Loucy (cell line): ENCODE measurements at regions not wholly inside any gene's neighbourhood (a gene's known extent, or its start where the extent isn't known, plus 50 kb on each side); places are given as distances from the start of the nearest gene placed in this dataset.

ENCODE experiments used
- EZH2phosphoT487 ChIP-seq: fragments of 200-600 bp; IDR thresholded peaks from 2 replicates; pipeline ENCODE4 v1.6.1; 2018; ENCODE audit warnings: antibody characterized with exemption, mild to moderate bottlenecking, moderate library complexity, borderline replicate concordance
- TF ChIP-seq, protein P1 (sequence below): fragments of 200-600 bp; sonication (generic); conservative IDR thresholded peaks from 2 replicates; pipeline ENCODE4 v1.5.1; 2014; ENCODE audit warnings: mild to moderate bottlenecking, antibody characterized with exemption, low read length

DNA sequence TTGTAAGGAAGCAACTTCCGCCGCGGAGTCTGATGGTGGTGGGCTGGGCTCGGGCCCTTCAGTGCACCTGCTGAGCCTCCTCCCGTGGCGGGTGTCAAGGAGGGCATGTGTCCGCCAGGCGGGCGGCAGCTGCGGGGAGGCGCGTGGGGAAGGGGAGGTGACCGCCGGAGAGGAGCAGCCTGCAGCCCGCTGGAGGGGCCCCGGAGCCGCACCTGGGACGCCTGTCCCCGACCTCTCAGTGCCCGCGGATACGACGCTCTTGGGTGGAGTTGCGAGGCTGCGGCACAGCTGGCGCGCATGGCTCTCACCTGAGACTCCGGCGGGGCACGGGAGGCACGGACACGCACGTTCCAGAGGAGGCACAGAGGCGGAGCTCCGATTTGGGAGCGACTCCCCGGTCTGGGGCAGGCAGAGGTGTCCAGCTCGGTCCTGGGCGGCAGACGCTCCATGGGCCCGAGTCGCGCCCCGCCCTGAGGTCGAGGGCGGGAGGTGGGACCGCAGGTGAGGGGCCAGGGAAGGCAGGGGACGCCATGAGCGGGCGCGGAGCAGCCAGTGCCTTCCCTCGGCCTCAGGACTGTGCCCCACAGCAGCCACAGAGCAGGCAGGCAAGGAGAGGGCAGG lies 50.2 kb upstream of the PRR20G start:
- TF ChIP-seq, protein P1, sequence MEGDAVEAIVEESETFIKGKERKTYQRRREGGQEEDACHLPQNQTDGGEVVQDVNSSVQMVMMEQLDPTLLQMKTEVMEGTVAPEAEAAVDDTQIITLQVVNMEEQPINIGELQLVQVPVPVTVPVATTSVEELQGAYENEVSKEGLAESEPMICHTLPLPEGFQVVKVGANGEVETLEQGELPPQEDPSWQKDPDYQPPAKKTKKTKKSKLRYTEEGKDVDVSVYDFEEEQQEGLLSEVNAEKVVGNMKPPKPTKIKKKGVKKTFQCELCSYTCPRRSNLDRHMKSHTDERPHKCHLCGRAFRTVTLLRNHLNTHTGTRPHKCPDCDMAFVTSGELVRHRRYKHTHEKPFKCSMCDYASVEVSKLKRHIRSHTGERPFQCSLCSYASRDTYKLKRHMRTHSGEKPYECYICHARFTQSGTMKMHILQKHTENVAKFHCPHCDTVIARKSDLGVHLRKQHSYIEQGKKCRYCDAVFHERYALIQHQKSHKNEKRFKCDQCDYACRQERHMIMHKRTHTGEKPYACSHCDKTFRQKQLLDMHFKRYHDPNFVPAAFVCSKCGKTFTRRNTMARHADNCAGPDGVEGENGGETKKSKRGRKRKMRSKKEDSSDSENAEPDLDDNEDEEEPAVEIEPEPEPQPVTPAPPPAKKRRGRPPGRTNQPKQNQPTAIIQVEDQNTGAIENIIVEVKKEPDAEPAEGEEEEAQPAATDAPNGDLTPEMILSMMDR, result no peak
- TF ChIP-seq EZH2phosphoT487, result no peak
